ENCODE measurements at regions not wholly inside any gene's neighbourhood (a gene's known extent, or its start where the extent isn't known, plus 50 kb on each side); places are given as distances from the start of the nearest gene placed in this dataset.

- H3K27me3 ChIP-seq: no peaks in the 10 kb centered on the region
- intact Hi-C loops (cut with DNase I): no loop called here
- no peak overlapping the region for H3K9ac ChIP-seq (ENCODE audit: low read depth in 2 of 2, low read length in 2 of 2)
- no peaks in the 10 kb centered on the region for H3K36me3 ChIP-seq
- no peaks in the 10 kb centered on the region for H3K4me1 ChIP-seq
- no peak for TF ChIP-seq CTCF (IDR thresholded peaks at IDR 0.05)
- H3K27ac ChIP-seq: no peak overlapping the region
- DNase-seq: no peak
- H3K9me3 ChIP-seq: no peaks in the 10 kb centered on the region
- H3K4me3 ChIP-seq: no peak overlapping the region
Observed at GRCh38 chr17:63250830-63251229, 195.3 kb downstream of the CYB561 start.

- H3K4me1 ChIP-seq: no peaks in the 10 kb centered on the region
- no peak overlapping the region for H3K27ac ChIP-seq
- intact Hi-C loops (cut with DNase I): no loop called here
Observed at GRCh38 chr17:63258785-63259184, 187.3 kb downstream of the CYB561 start.

GRCh38 chr17:63262751-63263476 is 183.2 kb downstream of the CYB561 start:
- no peak overlapping the region for H3K27ac ChIP-seq
- H3K27me3 ChIP-seq: no peaks in the 10 kb centered on the region
- no peak for TF ChIP-seq CTCF (IDR thresholded peaks at IDR 0.05)
- H3K9ac ChIP-seq (ENCODE audit: low read depth in 2 of 2, low read length in 2 of 2): no peak overlapping the region
- no peak for DNase-seq
- intact Hi-C loops (cut with DNase I): no loop called here
- no peaks in the 10 kb centered on the region for H3K36me3 ChIP-seq
- H3K9me3 ChIP-seq: no peaks in the 10 kb centered on the region
- no peak overlapping the region for H3K4me3 ChIP-seq
- no peaks in the 10 kb centered on the region for H3K4me1 ChIP-seq

More at GRCh38 chr17:63258785-63259184, 187.3 kb downstream of the CYB561 start:
- Histone ChIP-seq H3K9me3 (no peaks in the 10 kb centered on the region), H3K4me3 (no peak overlapping the region), H3K27me3 (no peaks in the 10 kb centered on the region), H3K36me3 (no peaks in the 10 kb centered on the region), H3K9ac (ENCODE audit: low read depth in 2 of 2, low read length in 2 of 2) (no peak overlapping the region)
- no peak for TF ChIP-seq CTCF (IDR thresholded peaks at IDR 0.05)
- DNase-seq: no peak

GRCh38 chr17:63265526-63265925 is 180.6 kb downstream of the CYB561 start:
- no peak for DNase-seq
- Histone ChIP-seq H3K9ac (ENCODE audit: low read depth in 2 of 2, low read length in 2 of 2) (no peak overlapping the region), H3K27me3 (no peaks in the 10 kb centered on the region), H3K4me3 (no peak overlapping the region), H3K9me3 (no peaks in the 10 kb centered on the region), H3K27ac (no peak overlapping the region), H3K36me3 (no peaks in the 10 kb centered on the region), H3K4me1 (no peaks in the 10 kb centered on the region)
- no peak for TF ChIP-seq CTCF (IDR thresholded peaks at IDR 0.05)
- intact Hi-C loops (cut with DNase I): no loop called here

- Histone ChIP-seq H3K36me3 (no peaks in the 10 kb centered on the region), H3K9me3 (no peaks in the 10 kb centered on the region), H3K27me3 (no peaks in the 10 kb centered on the region), H3K4me3 (no peak overlapping the region), H3K27ac (no peak overlapping the region), H3K9ac (ENCODE audit: low read depth in 2 of 2, low read length in 2 of 2) (no peak overlapping the region), H3K4me1 (no peaks in the 10 kb centered on the region)
- DNase-seq: no peak
- intact Hi-C loops (cut with DNase I): no loop called here
- TF ChIP-seq CTCF (IDR thresholded peaks at IDR 0.05): no peak
Observed at GRCh38 chr17:63267846-63268245, 178.3 kb downstream of the CYB561 start.

Data from colonic mucosa (tissue), 4 donors.